K562 (cell line): ENCODE measurements at regions not wholly inside any gene's neighbourhood (a gene's known extent, or its start where the extent isn't known, plus 50 kb on each side); places are given as distances from the start of the nearest gene placed in this dataset.

Experiments used
- BHLHE40 ChIP-seq: IDR thresholded peaks from 2 replicates; pipeline ENCODE4 v1.6.1; 2011; ENCODE audit warnings: low read length, improper control_type of control experiment
- CHD1 ChIP-seq: fragments of 200-600 bp; sonication (generic); IDR thresholded peaks from one replicate; pipeline ENCODE4 v1.6.1; 2012; ENCODE audit warnings: mild to moderate bottlenecking, moderate library complexity, low read length, inconsistent platforms
- CREB3 ChIP-seq: fragments of 450-650 bp; conservative IDR thresholded peaks from 2 replicates; pipeline ENCODE4 v1.6.1; 2016; ENCODE audit warnings: missing genetic modification characterization, low read depth, mild to moderate bottlenecking, missing compliant biosample characterization, moderate library complexity
- FOS ChIP-seq: IDR thresholded peaks from 3 replicates; pipeline ENCODE4 v1.6.1; 2011; ENCODE audit not compliant: insufficient read length; ENCODE audit errors: extremely low read depth
- FOXP1 ChIP-seq: sonication (generic); formaldehyde crosslinking; IDR thresholded peaks from 2 replicates; pipeline ENCODE4 v1.8.0; 2022; ENCODE audit warnings: mild to moderate bottlenecking, missing genetic modification reagents
- MNT ChIP-seq, 2 experiments: fragments of 450-650 bp; conservative IDR thresholded peaks; 2 replicates each; pipeline ENCODE4 v1.6.1; 2017; ENCODE audit warnings: mild to moderate bottlenecking in 2 of 2, moderate library complexity in 2 of 2
- NBN ChIP-seq: fragments of 450-650 bp; IDR thresholded peaks from 2 replicates; pipeline ENCODE4 v1.6.1; 2016; ENCODE audit warnings: low read depth, mild to moderate bottlenecking
- NR2F6 ChIP-seq: fragments of 450-650 bp; formaldehyde crosslinking; IDR thresholded peaks from 2 replicates; pipeline ENCODE4 v1.4.0; 2020; ENCODE audit warnings: mild to moderate bottlenecking
- PHTF2 ChIP-seq: fragments of 250-450 bp; sonication (Bioruptor Pico); IDR thresholded peaks from 2 replicates; pipeline ENCODE4 v1.5.0; 2021; ENCODE audit warnings: mild to moderate bottlenecking
- RNF2 ChIP-seq: sonication (generic); IDR thresholded peaks from 2 replicates; pipeline ENCODE4 v1.6.1; 2016
- ZBTB40 ChIP-seq, 2 experiments: fragments of 450-650 bp in 1 of 2; sonication (generic) in 1 of 2; formaldehyde crosslinking in 1 of 2; IDR thresholded peaks; 2 replicates each; pipeline versions ENCODE4 v1.7.1 to v1.9.0; 2016 to 2022; ENCODE audit warnings: inconsistent platforms in 1 of 2, mild to moderate bottlenecking in 1 of 2, missing genetic modification reagents in 1 of 2
- ZFP36 ChIP-seq: fragments of 150-350 bp; IDR thresholded peaks from 2 replicates; pipeline ENCODE4 v1.6.1; 2018; ENCODE audit warnings: low read length, low read depth; ENCODE audit not compliant: partially characterized antibody

GRCh38 chr13:104256701-104257100, 1190.5 kb upstream of the SLC10A2 start:
- TF ChIP-seq PHTF2 (CRISPR knock-in tag) (no peak), RNF2 (no peak), FOS (no peak), ZBTB40 (IDR thresholded peaks at IDR 0.05) (no peak), ZBTB40 (CRISPR knock-in tag; IDR thresholded peaks at IDR 0.05) (no peak), NBN (no peak), FOXP1 (no peak), CREB3 (no peak), ZFP36 (no peak), BHLHE40 (no peak), CHD1 (no peak), NR2F6 (CRISPR knock-in tag) (no peak), MNT (conservative IDR thresholded peaks at IDR 0.05) (no peak)
